ENCODE measurements at regions not wholly inside any gene's neighbourhood (a gene's known extent, or its start where the extent isn't known, plus 50 kb on each side); places are given as distances from the start of the nearest gene placed in this dataset.

GRCh38 chr16:52597772-52598483, 51.0 kb upstream of the TOX3 start:
- TF ChIP-seq CTCF (IDR thresholded peaks at IDR 0.05) = no peak
- no peak for TF ChIP-seq EP300 (IDR thresholded peaks at IDR 0.05)

Data from tibial nerve (tissue), 4 donors.